ENCODE measurements at regions not wholly inside any gene's neighbourhood (a gene's known extent, or its start where the extent isn't known, plus 50 kb on each side); places are given as distances from the start of the nearest gene placed in this dataset.

DNA sequence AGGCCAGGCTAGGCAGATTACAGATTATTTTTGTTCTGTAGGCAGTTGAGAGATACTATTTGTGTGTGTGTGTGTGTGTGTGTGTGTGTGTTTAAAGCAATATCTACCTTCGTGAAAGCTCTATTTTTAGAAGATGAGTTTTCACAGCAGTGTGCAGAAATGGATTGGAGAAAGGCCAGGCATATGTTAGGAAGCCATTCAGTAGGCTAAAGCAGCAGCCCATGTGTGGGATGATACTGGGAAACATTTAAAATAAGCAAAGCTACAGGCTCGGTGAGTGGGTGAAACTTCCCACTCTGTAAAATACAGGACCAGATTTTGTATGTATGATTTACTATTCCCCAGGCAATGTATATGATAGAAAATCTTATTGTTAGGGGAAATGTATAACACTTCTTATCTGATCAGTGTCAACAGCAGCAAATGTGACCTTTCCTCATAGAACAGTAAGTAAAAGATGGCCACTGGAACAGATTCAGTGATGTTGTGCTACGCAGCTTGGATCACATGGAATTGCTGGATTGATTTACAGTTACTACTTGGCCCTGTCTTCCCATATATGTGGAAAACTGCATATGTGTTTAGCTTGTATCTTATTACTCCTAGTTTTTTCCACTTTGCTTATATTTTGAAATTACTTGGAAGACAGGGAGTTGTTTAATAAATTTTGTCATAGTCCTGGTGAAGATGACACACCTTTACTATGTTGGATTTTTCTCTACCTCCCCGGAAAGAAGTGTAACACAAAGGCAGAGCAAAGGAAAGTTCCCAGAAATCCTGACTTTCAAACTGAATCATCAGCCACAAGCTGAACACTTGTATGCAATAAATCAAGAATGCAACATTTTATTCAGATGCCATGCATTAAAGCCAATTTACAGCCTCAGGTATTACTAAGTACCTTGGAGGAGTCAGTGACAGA is 1077.7 kb upstream of the SEMA6A start:
- intact Hi-C loops (cut with micrococcal nuclease) = no loop called here
- Mint-ChIP-seq H3K27me3 (no peaks in the 10 kb centered on the region), H3K27ac (no peak overlapping the region), H3K9me3 (peaks cover 5% of the 10 kb centered on the region), H3K4me1 (no peaks in the 10 kb centered on the region), H3K36me3 (ENCODE audit: low read depth) (no peaks in the 10 kb centered on the region), H3K4me3 (no peak overlapping the region)
- DNase-seq (no peak), ATAC-seq (ENCODE audit: low read depth) (no peak)
- CTCF ChIA-PET = no interaction called here
- TF ChIP-seq, protein P1, sequence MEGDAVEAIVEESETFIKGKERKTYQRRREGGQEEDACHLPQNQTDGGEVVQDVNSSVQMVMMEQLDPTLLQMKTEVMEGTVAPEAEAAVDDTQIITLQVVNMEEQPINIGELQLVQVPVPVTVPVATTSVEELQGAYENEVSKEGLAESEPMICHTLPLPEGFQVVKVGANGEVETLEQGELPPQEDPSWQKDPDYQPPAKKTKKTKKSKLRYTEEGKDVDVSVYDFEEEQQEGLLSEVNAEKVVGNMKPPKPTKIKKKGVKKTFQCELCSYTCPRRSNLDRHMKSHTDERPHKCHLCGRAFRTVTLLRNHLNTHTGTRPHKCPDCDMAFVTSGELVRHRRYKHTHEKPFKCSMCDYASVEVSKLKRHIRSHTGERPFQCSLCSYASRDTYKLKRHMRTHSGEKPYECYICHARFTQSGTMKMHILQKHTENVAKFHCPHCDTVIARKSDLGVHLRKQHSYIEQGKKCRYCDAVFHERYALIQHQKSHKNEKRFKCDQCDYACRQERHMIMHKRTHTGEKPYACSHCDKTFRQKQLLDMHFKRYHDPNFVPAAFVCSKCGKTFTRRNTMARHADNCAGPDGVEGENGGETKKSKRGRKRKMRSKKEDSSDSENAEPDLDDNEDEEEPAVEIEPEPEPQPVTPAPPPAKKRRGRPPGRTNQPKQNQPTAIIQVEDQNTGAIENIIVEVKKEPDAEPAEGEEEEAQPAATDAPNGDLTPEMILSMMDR (IDR thresholded peaks at IDR 0.05) = no peak
- POLR2A ChIA-PET = no interaction called here

DNA sequence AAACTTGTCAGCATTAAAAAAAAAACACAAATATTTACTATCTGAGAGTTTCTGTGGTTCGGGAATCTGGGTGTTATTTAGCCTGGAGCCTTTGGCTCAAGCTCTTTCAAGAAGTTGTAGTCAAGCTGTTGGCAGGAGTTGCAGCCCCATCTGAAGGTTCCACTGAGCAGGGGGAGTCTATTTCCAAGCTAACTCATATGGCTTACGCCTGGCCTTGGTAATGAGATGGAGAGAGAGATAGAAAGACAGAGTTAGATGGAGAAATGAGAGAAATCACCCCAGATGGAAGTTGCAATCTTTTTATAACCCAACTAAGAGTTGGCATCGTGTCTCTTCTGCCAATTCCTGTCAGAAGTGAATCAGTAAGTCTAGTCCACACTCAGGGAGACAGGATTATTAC is 1075.2 kb upstream of the SEMA6A start:
- intact Hi-C loops (cut with micrococcal nuclease) = no loop called here
- peaks cover 5% of the 10 kb centered on the region for H3K9me3 Mint-ChIP-seq
- ATAC-seq (ENCODE audit: low read depth) (no peak), DNase-seq (no peak)
- H3K27me3 Mint-ChIP-seq = no peaks in the 10 kb centered on the region
- TF ChIP-seq, protein P1 (IDR thresholded peaks at IDR 0.05) = no peak
- H3K36me3 Mint-ChIP-seq (ENCODE audit: low read depth) = no peaks in the 10 kb centered on the region
- CTCF ChIA-PET = no interaction called here
- H3K4me1 Mint-ChIP-seq = no peaks in the 10 kb centered on the region
- no peak overlapping the region for H3K27ac Mint-ChIP-seq
- POLR2A ChIA-PET = no interaction called here
- no peak overlapping the region for H3K4me3 Mint-ChIP-seq

DNA sequence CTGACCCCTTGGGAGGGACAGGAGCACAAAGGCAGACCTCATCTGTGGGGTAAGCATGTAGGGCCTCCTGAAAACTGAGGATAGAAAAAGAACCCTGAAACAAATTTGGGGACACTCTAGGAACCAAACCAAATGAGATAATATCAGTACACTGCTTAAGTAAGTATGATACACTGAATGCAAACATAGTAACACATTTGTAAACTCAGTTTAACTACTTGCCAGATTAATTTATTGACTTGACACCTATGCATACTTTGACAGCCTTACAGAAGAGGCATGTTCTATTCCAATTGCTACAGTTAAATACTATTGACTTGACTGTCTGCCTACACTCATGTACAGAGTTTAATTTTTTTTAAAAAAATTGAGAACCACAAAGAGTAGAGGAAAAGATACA is 1070.8 kb upstream of the SEMA6A start:
- Mint-ChIP-seq H3K36me3 (ENCODE audit: low read depth) (no peaks in the 10 kb centered on the region), H3K27me3 (no peaks in the 10 kb centered on the region), H3K27ac (no peak overlapping the region), H3K4me1 (no peaks in the 10 kb centered on the region), H3K4me3 (no peak overlapping the region), H3K9me3 (peaks cover 3% of the 10 kb centered on the region)
- DNase-seq (no peak), ATAC-seq (ENCODE audit: low read depth) (no peak)
- intact Hi-C loops (cut with micrococcal nuclease) = no loop called here
- TF ChIP-seq, protein P1 (IDR thresholded peaks at IDR 0.05) = no peak
- ChIA-PET CTCF (no interaction called here), POLR2A (no interaction called here)

DNA sequence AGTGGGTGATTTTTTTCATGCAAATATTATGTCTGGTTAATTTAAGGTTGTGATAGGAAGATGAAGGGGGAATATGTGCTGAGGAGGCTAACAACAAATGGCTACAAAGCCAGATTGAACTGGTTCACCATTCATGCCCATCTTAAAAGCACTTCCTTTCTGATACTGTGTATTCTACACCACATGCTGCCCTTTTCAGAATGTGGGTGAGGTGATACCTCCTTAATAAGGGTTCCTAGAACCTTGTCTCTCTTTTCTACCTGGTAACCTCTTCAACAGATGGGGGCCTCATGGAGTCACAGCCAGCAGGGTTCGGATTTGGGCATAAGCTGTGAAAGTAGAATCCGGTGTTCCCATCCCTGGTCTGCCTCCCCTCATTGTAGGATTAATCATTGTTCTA is 1064.0 kb upstream of the SEMA6A start:
- Mint-ChIP-seq H3K4me3 (no peak overlapping the region), H3K9me3 (peaks cover 4% of the 10 kb centered on the region), H3K27me3 (no peaks in the 10 kb centered on the region), H3K36me3 (ENCODE audit: low read depth) (no peaks in the 10 kb centered on the region), H3K27ac (no peak overlapping the region), H3K4me1 (no peaks in the 10 kb centered on the region)
- intact Hi-C loops (cut with micrococcal nuclease) = no loop called here
- TF ChIP-seq, protein P1 (IDR thresholded peaks at IDR 0.05) = no peak
- CTCF ChIA-PET = no interaction called here
- POLR2A ChIA-PET = no interaction called here
- DNase-seq (no peak), ATAC-seq (ENCODE audit: low read depth) (no peak)

DNA sequence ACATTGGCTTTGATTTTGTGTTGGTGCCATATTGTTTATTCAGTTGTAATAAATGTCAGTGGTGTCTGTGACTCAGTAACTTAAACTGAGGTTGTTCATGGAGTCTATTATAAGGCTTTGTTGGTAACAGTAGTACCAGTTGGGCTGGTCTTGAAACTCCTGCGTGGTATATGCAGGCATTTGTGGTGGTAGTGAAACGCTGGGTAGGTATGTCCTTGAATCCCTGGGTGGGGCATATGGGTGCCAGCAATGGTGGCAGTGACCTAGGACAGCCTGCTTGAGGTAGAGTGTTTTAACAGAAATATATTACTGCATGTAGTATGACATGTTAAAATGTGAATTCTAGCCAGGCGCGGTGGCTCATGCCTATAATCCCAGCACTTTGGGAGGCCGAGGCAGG is 1058.5 kb upstream of the SEMA6A start:
- H3K27me3 Mint-ChIP-seq = no peaks in the 10 kb centered on the region
- ATAC-seq (ENCODE audit: low read depth) (no peak), DNase-seq (no peak)
- TF ChIP-seq, protein P1 (IDR thresholded peaks at IDR 0.05) = no peak
- H3K27ac Mint-ChIP-seq = no peak overlapping the region
- CTCF ChIA-PET = no interaction called here
- H3K36me3 Mint-ChIP-seq (ENCODE audit: low read depth) = no peaks in the 10 kb centered on the region
- intact Hi-C loops (cut with micrococcal nuclease) = no loop called here
- no peaks in the 10 kb centered on the region for H3K4me1 Mint-ChIP-seq
- POLR2A ChIA-PET = no interaction called here
- H3K4me3 Mint-ChIP-seq = no peak overlapping the region
- peaks cover 17% of the 10 kb centered on the region for H3K9me3 Mint-ChIP-seq

All from activated B cell treated with CpG ODN at 0.5 μM for 24 hours (primary cell).